ENCODE measurements at regions not wholly inside any gene's neighbourhood (a gene's known extent, or its start where the extent isn't known, plus 50 kb on each side); places are given as distances from the start of the nearest gene placed in this dataset.
"Not testable (repeated sequence)": the region's sequence is repeated elsewhere in the genome, so short reads cannot be mapped to it uniquely, and the experiment has no call there.

DNA sequence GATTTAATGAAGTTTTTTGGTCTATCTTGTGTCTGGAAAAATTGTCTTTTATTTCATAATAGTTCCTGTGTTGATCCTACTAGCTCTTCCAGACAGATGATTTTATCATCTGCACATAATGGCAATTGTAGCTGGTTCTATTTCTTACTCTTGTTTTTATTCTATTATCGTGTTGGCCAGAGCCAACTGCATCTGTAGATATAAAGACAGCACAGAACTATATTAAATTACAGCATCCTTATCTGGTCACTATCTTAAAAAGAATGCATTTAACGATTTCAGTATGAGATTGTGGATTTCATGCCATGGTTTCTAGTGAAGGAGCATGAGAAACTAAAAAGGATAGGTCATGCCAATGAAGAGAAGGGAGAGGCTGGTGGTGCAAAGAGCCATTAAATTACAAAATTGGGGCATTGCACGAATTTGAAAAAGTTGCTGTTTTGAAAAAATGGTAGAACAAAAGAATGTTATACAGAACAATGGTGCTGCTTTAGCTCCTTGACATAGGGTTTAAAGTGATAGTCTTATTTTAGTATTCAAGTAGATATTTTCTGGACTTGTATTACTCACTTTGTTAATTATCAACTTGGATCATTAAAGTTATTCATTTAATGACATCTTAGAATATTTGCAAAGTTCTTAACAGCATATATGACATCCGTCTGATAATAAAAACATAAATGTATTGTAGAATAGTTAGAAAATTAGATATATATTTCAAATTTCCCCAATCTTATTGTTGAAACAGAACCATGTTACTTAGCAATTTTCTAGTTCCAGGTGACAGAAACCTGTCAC is 1250.3 kb downstream of the REEP3 start:
- DNase-seq (ENCODE audit: insufficient read length) (no peak), FAIRE-seq (no peak)
- TF ChIP-seq POLR2A (IDR thresholded peaks at IDR 0.05; ENCODE audit: low read depth, low read length) (no peak), POLR2AphosphoS5 (IDR thresholded peaks at IDR 0.05; ENCODE audit: low read depth, low read length) (no peak), TAF1 (IDR thresholded peaks at IDR 0.05; ENCODE audit: borderline replicate concordance, low read depth, low read length) (no peak)

DNA sequence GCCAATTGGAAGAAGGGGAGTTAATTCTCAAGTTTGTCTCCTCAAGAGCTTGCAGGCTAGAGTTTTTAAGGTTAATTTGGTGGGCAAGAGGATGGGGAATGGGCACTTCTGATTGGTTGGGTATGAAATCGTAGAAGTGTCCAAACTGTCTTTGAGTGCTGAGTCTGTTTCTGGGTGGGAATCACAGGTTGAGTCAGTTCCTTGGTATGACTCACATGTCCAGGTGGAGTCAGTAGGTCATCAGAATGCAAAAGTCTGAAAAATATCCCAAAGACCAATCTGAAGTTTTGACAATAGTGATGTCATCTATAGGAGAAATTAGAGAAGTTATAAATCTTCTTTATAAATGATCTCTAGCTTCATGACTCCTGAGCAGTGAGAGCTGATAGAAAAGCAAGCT is 1252.2 kb downstream of the REEP3 start:
- TF ChIP-seq POLR2A (IDR thresholded peaks at IDR 0.05; ENCODE audit: low read depth, low read length) (no peak), POLR2AphosphoS5 (IDR thresholded peaks at IDR 0.05; ENCODE audit: low read depth, low read length) (no peak), TAF1 (IDR thresholded peaks at IDR 0.05; ENCODE audit: borderline replicate concordance, low read depth, low read length) (no peak)
- no peak for FAIRE-seq
- DNase-seq (ENCODE audit: insufficient read length), result no peak

DNA sequence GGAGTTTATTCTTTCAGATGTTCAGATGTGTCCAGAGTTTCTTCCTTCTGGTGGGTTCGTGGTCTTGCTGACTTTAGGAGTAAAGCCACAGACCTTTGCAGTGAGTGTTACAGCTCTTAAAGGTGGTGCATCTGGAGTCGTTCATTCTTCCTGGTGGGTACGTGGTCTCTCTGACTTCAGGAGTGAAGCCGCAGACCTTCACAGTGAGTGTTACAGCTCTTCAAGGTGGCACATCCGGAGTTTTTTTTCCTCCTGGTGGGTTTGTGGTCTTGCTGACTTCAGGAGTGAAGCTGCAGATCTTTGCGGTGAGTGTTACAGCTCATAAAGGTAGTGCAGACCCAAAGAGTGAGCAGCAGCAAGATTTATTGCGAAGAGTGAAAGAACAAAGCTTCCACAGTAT is 1263.2 kb downstream of the REEP3 start:
- FAIRE-seq, result not testable (repeated sequence)

DNA sequence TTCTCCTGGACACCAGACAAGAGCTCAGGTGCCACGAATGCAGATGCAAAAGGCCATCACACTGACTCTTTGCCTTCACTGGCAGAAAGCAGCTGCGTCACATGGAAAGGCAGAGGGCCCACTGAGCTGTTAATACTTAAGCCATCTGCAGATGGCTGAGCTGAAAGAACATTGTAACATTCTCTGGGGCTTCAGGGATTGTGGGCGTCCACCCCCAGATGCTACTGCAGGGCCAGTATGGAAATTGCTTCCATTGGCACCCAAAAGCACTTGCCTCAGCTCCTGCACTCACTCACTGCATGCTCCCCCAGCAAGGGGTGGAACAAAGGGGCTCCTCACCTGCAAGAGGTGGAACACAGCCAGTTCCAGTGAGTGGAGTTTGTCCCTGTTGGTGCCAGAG is 1264.6 kb downstream of the REEP3 start:
- no peak for FAIRE-seq
- TF ChIP-seq TAF1 (IDR thresholded peaks at IDR 0.05; ENCODE audit: borderline replicate concordance, low read depth, low read length), result no peak
- no peak for DNase-seq (ENCODE audit: insufficient read length)

More for the DNA sequence above, 1263.2 kb downstream of the REEP3 start:
- DNase-seq (ENCODE audit: insufficient read length), result not testable (repeated sequence)

DNA sequence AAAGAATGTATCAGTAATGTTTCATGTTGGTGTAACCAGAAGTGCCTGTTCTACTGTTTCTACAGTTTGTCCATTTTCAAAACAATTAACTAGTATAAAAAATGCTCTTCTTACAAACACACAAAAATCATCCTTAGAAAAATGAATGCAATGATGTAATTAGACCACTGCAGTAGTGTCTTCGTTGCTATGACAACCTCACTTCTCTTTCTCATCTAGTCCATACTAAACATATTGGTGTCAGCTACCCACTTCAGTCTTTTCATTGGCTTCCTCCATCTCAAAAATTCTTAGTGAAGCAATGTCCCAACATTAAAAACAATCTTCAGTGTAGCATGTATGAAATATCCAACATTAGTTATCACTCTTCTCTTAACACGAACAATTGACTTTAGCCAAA is 1265.8 kb downstream of the REEP3 start:
- FAIRE-seq, result no peak
- TF ChIP-seq POLR2A (IDR thresholded peaks at IDR 0.05; ENCODE audit: low read depth, low read length) (no peak), POLR2AphosphoS5 (IDR thresholded peaks at IDR 0.05; ENCODE audit: low read depth, low read length) (no peak), TAF1 (IDR thresholded peaks at IDR 0.05; ENCODE audit: borderline replicate concordance, low read depth, low read length) (no peak)
- DNase-seq (ENCODE audit: insufficient read length), result no peak

DNA sequence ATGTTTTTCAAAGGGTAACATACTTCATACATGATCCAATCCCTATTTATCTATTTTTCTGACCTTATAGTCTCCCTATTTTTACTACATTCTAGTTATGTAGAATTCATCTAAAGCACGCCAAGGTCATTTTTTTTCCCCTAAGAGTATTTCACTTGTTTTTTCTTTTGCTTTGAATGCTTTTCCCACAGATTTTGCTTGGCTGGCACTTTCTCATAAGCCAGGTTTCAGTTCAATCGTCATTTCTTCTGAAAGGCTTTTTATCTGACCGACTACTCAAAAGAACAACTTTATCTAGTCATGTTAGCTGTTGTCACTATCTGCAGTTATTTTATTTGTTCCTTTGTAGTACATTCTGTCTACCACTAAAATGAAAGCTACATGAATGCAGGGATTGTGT is 1274.6 kb downstream of the REEP3 start:
- DNase-seq (ENCODE audit: insufficient read length) (no peak), FAIRE-seq (no peak)
- TF ChIP-seq TAF1 (IDR thresholded peaks at IDR 0.05; ENCODE audit: borderline replicate concordance, low read depth, low read length), result no peak
- TF ChIP-seq POLR2AphosphoS5 (IDR thresholded peaks at IDR 0.05; ENCODE audit: low read depth, low read length), result no peak
- TF ChIP-seq POLR2A (IDR thresholded peaks at IDR 0.05; ENCODE audit: low read depth, low read length), result no peak

DNA sequence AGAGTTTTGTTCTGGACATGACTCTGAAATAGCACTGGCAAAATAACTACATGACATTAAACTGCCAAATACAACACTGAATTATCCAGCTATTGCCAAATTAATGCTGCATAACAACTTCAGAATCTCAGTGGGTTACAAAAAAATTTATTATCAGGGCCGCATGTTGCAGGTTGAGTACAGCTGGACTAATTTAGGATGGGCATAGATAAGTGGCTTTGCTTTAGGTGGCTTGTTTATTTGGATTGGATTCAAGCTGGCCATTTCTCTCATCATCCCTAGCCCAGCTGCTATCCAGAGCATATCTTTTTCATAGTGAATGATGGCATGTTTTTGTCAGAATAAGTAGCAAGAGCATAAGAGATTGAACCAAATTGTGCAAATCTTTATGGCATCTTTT is 1277.1 kb downstream of the REEP3 start:
- FAIRE-seq (no peak), DNase-seq (ENCODE audit: insufficient read length) (no peak)
- TF ChIP-seq TAF1 (IDR thresholded peaks at IDR 0.05; ENCODE audit: borderline replicate concordance, low read depth, low read length), result no peak
- no peak for TF ChIP-seq POLR2A (IDR thresholded peaks at IDR 0.05; ENCODE audit: low read depth, low read length)
- TF ChIP-seq POLR2AphosphoS5 (IDR thresholded peaks at IDR 0.05; ENCODE audit: low read depth, low read length), result no peak

DNA sequence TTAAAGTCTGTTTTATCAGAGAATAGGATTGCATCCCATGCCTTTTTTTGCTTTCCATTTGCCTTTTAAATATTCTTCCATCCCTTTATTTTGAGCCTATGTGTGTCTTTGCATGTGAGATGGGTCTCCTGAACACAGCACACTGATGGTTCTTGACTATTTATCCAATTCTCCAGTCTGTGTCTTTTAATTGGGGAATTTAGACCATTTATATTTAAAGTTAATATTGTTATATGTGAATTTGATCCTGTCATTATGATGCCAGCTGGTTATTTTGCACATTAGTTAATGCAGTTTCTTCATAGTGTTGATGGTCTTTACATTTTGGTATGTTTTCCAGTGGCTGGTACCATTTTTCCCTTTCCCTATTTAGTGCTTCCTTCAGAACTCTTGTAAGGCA is 1287.0 kb downstream of the REEP3 start:
- not testable (repeated sequence) for FAIRE-seq; DNase-seq (ENCODE audit: insufficient read length)

DNA sequence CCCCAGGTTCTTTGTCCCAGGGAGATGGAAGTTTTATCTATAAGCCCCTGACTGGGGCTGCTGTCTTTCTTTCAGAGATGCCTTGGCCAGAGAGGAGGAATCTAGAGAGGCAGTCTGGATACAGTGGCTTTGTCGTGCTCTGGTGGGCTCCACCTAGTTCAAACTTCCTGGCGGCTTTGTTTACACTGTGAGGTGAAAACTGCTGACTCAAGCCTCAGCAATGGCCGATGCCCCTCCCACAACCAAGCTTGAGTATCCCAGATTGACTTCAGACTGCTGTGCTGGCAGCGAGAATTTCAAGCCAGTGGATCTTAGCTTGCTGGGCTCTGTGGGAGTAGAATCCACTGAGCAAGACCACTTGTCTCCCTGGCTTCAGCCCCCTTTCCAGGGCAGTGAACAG is 1288.8 kb downstream of the REEP3 start:
- DNase-seq (ENCODE audit: insufficient read length), result not testable (repeated sequence)

DNA sequence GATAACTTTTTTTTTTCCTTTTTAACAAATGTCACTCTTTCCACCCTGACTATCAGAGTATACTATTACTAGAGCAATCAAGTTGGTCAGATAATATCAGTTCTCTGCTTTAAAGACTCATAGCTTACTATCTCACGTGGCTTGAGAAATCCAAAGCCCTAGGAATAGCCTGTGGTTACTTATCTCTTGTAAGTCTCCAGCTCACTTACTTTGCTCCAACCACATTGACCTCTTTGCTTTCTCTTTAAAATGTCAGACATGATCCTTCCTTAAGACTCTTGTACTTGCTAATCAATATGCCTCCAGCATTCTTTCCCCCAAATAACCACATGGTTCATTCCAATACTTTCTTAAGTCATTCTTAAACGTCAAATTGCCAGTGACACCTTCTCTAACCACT is 1292.2 kb downstream of the REEP3 start:
- FAIRE-seq (no peak), DNase-seq (ENCODE audit: insufficient read length) (no peak)
- TF ChIP-seq TAF1 (IDR thresholded peaks at IDR 0.05; ENCODE audit: borderline replicate concordance, low read depth, low read length), result no peak
- TF ChIP-seq POLR2AphosphoS5 (IDR thresholded peaks at IDR 0.05; ENCODE audit: low read depth, low read length), result no peak
- no peak for TF ChIP-seq POLR2A (IDR thresholded peaks at IDR 0.05; ENCODE audit: low read depth, low read length)

More for the DNA sequence above, 1288.8 kb downstream of the REEP3 start:
- FAIRE-seq, result not testable (repeated sequence)

DNA sequence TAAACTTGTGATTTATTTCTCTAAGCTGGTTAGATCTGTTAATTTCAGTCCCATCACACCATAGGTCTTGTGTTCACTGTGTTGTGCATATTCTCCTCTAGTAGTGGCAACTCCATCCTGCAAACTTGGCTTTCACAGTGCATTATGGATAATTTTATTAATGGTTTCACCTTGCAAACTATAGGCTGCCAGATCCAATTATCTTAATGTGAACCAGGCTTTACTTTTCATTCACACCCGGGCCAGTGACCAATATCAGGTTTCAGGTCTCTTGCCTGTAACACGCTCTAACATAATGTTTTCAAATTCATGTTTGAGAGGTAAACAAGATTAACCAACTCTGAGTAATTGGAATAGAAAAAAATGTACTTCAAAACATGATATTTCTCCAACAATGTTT is 1293.0 kb downstream of the REEP3 start:
- FAIRE-seq (no peak), DNase-seq (ENCODE audit: insufficient read length) (no peak)
- TF ChIP-seq POLR2A (IDR thresholded peaks at IDR 0.05; ENCODE audit: low read depth, low read length) (no peak), TAF1 (IDR thresholded peaks at IDR 0.05; ENCODE audit: borderline replicate concordance, low read depth, low read length) (no peak), POLR2AphosphoS5 (IDR thresholded peaks at IDR 0.05; ENCODE audit: low read depth, low read length) (no peak)

DNA sequence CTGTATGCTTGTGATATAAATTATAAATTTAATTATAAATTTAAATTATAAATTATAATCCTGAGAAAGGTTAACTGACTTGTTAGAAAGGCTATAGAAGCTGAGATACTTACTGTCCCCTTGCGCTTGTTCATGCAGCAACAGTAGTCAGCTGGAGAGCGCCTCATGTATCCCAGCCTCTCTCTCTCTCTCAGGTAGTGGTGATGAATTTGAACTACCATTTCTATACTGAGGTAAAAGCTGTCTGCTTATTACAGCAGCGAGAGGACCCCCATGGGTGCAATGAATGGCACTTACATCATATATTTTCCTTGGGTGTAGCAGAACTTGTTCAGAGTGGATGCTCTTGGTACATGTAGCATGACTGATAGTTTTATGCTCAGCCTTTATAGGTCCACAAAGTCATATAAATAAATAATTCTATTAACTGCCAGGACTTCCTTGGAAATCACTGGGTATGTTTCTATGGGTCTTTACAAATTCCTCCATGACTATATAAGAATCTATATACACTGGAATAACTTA is 1308.7 kb downstream of the REEP3 start:
- no peak for TF ChIP-seq TAF1 (IDR thresholded peaks at IDR 0.05; ENCODE audit: borderline replicate concordance, low read depth, low read length)
- TF ChIP-seq POLR2A (IDR thresholded peaks at IDR 0.05; ENCODE audit: low read depth, low read length), result no peak
- no peak for TF ChIP-seq POLR2AphosphoS5 (IDR thresholded peaks at IDR 0.05; ENCODE audit: low read depth, low read length)
- FAIRE-seq (no peak), DNase-seq (ENCODE audit: insufficient read length) (no peak)

DNA sequence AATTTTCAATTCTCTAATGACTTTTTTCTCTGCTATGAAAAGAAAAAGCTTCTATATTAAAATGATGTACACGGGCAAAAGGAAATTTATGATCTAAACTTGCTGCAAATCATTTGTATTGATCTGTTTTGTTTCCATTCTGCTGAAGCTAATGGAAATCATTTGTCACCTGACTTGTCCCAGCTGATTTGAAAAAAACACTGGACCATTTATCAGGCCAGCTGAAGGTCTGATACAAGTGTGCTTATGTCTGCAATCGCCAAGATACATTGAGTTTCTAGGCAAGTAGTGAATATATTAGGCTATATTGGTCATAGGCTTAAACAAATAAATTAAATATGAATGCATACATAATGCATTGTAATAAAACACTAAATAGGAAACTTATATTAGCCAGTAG is 1309.7 kb downstream of the REEP3 start:
- no peak for DNase-seq (ENCODE audit: insufficient read length)
- FAIRE-seq, result no peak
- TF ChIP-seq POLR2A (IDR thresholded peaks at IDR 0.05; ENCODE audit: low read depth, low read length) (no peak), POLR2AphosphoS5 (IDR thresholded peaks at IDR 0.05; ENCODE audit: low read depth, low read length) (no peak)

Data from GM12892 (cell line).